ENCODE measurements at regions not wholly inside any gene's neighbourhood (a gene's known extent, or its start where the extent isn't known, plus 50 kb on each side); places are given as distances from the start of the nearest gene placed in this dataset.

DNA sequence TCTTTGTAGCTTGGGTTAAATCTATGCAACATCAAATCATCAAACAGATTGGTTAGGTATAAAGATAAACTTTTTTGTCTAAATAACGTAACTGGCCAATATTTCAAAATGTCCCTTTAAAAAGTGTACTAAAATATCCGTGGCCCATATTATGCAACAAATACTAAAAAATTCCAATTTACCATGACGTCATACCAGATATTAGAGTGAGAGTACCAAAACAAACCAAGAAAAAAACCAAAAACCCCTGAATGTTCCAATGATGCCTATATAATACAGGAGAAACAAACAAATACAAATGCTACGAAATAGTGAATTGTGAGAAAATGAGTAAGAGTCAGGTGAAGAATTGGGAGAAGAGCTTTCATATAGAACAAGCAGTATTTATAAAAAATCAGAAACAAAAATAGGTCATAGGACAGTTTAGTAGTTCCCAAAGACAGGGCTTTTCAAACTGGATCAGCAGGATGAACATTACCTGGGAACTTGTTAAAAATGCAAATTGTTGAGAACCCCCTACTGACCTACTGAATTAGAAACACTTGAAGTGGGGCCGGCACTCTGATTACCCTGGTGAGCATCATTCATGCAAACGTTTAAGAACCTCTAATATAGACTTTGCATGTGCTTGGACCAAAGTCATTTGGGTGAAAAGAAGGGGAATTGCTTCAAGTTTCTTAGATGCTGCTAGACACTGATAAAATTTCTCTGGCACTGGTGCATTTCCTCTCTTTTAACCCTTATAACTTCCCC is 753.7 kb downstream of the DSC3 start:
- DNase-seq: no peak

DNA sequence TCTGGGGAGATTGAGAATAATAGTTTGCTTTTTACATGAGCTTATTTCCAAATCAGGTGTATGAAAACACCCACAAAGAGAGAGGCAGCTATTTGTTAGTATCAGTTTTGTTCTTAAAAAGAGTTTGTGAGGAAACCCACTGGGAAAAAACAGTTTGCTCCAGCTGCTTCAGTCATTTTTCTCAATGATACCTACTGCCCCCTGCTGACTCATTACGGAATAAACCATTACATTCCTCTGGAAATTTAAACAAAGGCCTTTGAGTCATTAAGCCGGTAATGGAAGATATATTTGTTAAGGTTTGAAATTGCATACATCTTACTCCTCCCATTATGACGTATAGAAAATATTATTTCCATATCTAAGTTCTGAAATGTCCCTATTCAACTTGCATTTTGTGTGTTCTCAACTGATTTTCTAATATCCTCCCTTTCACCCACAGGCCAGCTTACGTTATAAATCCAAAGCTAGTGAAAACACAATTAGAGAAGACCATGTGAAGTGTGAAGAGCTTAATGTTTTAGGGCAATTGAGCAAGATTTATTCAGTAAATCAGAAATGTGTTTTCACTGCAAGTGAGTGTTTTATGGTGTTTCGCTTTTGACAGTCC is 761.6 kb downstream of the DSC3 start:
- DNase-seq: peak; percentile 31

DNA sequence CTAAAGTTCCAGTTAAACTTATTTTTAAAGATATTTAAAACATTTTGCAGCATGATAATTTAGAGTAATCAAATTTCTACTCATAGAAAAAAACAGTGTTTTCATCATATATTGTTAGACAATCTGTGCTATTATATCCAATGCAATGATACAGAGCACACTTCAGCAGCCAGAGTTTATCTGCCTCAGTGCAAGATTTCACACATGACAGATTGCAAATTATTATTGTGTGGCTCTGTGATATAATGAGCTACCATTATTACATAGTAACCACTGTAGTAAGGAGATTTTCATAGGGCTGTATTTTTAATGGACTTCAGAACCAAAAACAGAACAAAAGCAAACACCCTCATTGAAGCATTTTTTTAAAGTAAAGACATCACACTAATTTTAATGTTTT is 762.4 kb downstream of the DSC3 start:
- DNase-seq: no peak

DNA sequence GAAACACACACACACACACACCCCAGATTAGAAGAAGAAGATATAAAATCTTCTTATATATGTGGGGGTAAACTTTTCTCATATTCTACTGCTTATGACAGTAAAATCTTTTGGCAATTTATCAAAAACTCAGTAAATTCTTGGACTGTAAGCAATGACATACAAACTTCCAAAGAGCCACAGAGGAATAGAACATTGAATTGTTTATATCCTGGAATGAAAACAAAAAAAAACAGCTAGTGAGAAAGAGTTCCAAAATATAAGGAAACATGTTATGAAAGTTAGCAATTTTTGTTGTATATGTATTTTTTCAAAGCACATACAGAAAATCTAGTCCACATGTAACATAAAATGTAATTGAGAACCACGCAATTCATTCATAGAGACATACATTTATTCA is 764.9 kb downstream of the DSC3 start:
- no peak for DNase-seq

DNA sequence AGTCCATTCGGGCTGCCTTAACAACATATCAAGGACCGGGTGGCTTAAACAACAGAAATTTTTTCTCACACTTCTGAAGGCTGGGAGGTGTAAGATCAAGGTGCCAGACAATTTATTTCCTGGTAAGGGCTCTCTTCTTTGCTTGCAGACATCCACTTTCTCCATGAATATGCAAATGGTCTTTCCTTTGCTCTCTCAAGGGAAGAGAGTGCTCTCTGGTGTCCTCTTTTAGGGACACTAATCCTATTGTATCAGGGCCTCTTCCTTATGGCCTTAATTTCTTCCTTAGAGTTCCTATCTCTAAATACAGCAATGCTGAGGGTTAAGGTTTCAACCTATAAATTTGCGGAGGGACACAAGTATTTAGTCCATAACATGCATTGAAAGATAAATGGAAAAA is 770.8 kb downstream of the DSC3 start:
- no peak for DNase-seq

DNA sequence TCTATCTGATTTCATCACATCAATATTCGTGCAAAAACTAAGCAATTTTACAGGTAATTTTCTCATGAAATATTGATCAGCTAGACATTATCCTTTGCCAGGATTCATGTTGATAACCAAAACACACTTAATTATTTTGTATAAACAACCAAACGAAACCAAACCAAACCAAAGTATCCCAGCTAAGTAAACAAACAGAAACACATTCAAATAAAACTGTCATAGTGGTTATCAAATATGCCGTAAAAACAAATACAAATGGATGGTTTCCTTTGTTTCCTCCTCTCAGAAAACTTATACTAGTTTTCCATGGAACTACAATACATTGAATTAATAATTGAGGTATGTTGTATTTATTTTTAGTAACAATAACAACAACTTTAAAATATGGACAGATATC is 777.4 kb downstream of the DSC3 start:
- no peak for DNase-seq

DNA sequence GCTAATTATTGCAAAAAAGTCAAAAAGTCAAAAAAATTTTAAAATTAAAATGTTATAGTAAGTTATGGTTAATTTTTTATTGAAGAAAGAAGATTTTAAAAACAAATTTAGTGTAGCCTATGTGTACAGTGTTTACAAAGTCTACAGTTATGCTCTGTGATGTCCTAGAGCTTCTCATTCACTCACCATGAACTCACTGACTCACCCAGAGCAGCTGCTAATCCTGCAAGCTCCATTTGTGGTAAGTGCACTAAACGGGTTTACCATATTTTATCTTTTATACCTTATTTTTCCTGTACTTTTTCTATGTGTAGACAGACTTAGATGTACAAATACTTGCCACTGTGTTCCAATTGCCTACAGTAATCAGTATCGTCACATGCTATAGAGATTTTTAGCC is 788.2 kb downstream of the DSC3 start:
- DNase-seq: no peak

DNA sequence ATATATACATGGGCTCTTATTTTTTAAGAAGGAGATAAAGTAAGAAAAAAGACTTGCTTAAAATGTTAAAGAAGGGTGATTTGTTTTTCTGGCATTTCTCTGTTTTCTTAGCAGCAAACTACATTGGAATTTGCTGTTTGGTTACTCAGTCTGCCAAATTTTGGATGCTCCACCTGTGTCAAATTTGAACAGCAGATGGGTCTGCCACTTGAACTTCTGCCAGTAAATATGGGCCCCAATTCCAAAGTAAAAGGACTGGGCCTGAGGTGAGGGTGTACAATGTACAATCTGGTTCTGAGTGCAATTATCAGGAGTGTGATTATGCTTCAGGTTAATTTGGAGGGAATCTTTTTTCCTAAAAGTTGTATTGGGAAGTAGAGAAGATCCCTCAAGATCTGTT is 794.5 kb downstream of the DSC3 start:
- no peak for DNase-seq

DNA sequence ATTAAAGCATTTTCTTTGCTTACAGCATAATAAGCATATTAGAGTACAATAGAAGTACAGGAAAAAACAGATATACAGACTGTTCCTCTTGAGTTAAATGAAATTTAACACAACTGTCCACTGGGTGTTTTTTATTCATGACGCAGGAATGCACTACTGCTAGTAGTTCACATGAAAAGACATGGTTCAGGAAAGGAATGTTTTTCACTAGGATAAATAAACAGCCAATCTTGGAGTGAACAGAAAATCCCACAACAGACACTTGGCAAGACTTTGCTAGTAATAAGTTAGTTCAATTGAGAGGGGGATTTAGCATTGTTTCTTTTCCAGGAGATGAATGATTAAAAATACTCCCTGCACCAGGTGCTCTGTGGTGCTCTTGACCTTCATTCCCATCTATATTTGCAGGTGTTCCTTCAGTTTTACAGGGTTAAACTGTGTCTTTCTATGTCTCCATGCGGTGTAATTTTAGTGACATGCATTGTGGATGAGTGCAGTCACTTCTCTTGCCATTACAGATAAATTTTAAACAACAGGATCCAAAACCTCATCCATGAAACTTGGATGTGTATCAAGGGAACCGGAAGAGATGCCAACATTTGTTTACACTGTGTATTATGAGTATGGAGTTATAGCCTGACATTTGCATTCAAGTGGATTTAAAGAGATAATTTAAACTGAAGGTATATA is 796.6 kb downstream of the DSC3 start:
- DNase-seq: no peak

DNA sequence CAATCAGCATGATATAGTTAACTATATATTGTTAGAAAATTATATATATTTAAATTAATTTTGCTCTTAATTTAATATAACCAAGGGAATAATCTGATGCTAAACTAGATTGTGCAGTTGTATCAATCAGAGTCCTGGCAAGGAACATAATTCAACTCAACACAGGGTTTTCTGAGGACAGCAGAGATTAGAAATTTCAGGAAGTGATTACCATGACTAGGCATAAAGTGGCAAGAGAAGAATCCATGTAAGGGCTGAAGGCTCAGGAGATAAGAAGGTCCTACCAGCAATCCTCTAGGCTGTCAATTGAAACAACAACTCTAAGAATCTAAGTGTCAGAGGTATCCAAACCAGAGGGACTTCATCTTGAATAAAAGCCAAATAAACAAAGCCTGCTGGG is 807.8 kb downstream of the DSC3 start:
- DNase-seq: no peak

DNA sequence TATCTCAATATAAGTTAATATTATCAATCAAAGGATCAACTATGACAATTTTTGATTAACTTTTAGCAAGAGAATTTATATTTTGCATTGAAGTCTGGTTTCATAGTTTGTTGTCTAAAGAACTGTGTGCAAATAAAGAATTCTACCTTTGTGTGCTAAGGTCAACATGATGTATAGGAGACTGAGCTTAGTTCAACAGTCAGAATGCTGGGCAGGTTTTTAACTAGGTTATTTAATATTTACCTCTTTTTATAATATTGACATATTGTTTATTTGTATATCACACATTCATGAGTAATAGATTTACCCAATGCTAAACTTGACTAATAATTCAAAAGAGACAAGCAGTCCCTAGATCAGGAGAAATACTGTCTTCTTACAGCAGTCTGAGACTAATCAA is 831.4 kb downstream of the DSC3 start:
- DNase-seq: no peak

DNA sequence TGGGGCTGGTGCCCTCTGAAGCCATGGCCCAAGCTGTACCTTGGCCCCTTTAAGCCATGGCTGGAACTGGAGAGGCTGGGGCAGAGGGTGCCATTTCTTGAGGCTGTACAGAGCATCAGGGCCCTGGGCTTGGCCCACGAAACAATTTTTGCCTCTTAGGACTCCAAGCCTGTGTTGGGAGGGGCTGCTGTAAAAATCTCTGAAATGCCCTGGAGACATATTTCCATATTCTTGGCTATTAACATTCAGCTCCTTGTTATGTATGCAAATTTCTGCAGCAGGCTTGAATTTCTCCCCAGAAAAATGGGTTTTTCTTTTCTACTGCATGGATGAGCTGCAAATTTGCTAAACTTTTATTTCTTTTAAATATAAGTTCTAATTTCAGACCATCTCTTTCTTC is 834.0 kb downstream of the DSC3 start:
- no peak for DNase-seq

DNA sequence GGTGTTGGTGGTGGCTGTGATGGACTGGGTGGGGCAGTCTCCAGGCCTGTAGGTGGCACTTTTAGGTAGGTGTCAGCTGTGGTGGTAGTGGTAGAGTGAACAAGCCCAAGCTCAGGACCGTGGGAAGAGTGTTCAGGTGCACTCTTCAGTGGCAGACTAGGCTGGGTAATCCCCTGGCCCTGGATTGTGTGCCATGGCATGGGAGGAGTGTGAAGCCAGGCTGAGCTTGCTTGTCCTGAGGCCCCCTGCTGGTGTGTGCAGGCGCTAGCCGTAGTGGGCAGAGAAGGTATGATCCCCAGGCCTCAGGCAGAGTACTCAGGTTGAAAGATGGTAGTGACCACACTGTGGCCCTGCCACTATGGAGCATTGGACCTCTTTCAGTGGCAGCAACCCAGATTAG is 850.3 kb downstream of the DSC3 start:
- DNase-seq: no peak

DNA sequence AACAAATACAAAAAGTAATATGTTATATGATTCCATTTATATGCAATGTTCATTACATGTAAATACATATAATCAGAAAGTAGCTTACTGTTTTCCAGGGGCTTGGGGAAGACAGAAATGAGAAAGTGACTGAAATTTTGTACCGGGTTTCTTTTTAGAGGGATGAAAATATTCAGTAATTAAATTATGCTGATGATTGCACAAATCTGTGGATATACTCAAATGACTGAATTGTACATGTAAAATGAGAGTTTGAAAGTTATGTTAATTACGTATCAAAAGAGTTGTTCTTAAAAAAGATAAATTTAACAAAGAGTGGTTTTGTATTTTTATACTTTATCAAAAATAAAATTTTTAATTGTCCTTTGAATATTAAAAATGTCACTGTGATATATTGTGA is 856.3 kb downstream of the DSC3 start:
- no peak for DNase-seq

DNA sequence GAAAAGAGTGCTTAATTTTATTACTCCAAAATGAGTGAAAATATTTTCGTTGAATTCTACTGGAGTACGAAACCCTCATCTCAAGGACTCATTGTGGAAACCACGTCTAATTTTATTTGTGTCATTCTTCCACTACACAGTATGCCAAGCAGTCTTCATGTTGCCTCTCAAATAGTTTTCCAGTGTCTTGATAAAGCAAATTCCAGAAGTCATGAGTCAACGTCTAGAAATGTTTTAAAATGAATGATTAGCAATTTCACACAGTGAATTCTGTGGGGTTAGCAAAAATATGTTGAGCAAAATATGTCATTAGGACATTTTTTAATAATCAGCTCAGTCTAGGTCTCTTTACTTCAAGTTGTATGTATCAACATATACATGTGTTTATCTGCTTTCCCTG is 865.5 kb downstream of the DSC3 start:
- DNase-seq: peak; percentile 84

DNA sequence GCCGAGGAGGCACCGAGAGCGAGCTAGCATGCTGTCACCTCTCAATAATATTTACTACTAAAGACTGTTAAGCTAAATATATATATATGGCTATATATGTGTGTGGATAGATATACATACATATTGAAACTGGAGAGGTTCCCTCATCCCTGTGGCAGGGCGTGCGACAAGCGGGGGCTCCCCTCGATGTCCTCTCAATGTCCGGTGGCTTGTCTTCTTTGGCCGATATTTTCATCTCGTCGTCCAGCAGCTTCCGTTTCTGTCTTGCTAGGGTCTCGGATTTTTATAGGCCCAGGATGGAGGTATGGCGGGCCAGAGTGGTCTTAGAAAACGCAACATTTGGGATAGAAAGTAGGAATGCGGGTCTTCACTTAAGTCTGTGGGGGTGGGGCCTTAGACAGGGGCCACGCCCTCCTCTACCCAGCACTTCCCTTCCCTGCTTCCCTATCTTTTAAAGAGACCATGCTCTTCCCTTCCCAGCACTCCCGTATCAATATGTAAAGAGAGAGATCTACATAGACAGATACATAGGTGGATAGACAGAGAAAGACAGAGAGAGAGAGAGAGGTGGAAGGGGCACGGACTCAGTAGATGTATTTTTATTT is 866.8 kb downstream of the DSC3 start:
- no peak for DNase-seq

DNA sequence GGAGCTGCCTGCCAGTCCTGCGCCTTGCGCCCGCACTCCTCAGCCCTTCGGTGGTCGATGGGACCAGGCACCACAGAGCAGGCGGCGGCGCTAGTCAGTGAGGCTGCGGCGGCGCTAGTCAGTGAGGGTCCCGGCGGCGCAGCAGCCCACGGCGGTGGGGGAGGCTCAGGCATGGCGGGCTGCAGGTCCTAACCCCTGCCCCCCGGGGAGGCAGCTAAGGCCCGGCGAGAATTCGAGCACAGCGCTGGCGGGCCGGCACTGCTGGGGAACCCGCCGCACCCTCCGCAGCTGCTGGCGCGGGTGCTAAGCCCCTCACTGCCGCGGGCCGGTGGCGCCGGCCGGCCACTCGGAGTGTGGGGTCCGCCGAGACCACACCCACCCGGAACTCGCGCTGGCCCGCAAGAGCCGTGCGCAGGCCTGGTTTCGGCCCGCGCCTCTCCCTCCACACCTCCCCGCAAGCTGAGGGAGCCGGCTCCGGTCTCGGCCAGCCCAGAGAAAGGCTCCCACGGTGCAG is 867.4 kb downstream of the DSC3 start:
- DNase-seq: no peak

DNA sequence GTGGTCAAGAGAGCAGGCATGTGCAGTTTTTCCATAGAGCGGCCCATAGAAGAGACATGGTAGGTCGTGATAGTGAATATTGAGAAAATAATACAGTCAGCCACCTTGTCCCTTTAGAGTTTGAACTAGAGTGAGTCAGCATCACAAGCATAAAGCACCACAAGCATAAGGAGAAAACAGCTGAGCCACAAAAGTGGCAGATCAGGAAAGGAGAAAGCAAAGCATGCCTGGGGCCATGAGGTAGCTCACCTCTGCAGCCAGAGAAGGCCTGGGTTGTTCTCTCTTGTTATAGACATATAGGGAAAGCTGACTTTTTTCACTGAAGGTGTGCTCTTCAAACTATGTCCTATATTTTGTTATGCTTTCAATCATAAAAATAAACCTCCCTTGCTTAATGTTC is 879.0 kb downstream of the DSC3 start:
- no peak for DNase-seq

DNA sequence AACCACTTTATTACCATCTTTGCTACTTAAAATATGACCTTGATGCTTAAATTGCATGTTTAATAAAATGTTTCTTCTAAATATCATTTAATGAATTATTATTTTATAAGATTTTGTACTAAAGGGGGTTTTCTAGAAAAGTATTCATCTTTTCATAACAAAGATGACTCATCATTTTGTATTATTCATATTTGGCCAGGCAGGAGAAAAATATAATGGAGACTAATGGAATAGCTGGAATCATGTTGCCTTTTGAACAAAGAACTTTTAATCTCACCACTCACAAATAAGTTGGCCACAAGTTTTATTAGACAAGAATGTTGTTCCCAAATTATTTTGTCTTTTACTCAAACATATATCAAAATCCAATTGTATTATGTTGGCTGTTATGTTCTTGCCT is 882.4 kb downstream of the DSC3 start:
- DNase-seq: no peak

DNA sequence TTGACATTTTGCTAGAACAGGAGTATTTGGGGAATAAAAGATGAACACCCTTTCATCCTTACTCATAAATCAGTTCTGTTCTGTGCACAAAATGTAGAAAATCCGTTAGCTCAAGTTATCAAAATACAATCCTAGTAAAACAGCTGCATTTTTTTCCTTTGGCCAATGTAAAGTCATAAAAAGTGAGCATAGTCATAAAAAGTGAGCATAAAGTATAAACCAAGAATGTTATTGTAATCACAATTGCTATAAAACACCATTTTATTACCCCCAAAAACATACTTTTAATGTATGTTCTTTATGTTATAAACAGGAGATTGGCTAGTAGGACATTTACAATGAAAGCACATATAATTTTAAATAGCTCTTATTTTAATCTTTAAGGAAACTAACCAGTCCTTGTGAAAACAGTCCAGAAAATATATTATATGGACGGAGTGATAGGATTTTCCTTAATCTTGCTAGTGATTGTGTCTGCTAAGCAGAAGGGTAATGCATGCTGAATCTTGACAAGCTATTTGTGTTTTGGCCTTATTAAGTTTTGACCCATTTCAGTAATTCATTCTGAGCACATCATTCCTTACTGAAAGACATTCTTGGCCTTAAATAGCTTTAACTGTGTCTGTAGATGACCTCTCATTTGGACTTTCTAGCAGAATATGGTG is 891.8 kb downstream of the DSC3 start:
- DNase-seq: no peak

DNA sequence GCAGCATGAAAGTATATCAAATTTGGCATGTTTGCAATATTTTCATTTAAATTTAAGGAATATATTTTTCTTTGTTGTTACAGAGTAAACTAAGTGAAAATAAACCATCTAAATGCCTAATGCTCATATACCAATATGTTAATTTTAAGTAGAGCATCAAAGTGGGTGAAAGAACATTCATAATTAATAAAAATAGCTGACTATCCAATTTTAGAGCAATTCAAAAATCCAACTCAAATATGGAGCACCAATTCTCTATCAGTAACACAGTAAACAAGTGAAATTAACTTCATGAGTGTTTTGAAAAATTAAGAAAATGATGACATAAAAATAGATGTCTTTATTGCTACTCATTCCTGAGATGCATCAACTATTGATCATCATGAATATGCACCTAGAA is 893.0 kb downstream of the DSC3 start:
- DNase-seq: no peak

DNA sequence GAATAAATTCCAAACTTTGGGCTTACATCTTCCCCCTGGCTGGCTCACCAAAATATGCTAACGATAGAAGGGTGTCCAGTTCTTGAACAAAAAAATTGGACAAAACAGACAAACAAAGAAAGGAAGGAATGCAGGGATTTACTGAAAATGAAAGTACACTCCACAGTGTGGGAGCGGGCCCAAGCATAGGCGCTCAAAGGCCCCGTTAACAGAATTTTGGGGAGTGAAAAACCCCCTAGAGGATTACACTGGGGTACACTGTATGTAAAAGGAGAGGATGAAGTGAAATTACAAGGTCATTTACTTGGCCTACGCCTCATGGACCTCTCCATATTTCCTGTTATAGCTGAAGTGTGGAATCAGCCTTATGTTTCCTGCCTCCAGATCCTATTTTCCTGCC is 899.7 kb downstream of the DSC3 start:
- no peak for DNase-seq

DNA sequence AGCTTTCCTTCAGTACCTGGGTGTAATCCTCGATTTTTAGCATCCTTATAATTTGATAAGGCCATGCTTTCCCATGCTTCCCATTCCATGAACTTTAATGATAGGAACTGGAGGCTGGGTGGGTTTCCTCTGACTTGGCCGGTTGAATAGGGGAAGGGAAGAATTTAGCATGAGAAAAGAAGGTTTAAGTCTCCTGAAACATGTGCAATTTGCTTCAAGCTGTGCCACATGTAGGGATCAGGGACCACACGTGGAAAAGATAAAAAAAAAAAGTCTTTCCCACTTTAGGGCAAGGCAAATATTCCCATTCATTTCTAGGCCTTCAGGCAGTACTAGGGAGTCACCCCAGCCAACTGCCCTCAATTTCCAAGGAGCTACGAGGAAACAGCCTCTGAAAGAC is 900.3 kb downstream of the DSC3 start:
- DNase-seq: no peak
